HG02840 (cell line): ENCODE measurements at regions not wholly inside any gene's neighbourhood (a gene's known extent, or its start where the extent isn't known, plus 50 kb on each side); places are given as distances from the start of the nearest gene placed in this dataset.
"Not testable (repeated sequence)": the region's sequence is repeated elsewhere in the genome, so short reads cannot be mapped to it uniquely, and the experiment has no call there.

Source experiments
- ATAC-seq: cut with Tn5 transposase; IDR thresholded peaks from one replicate; pipeline ENCODE4 v1.9.1; 2021; ENCODE audit warnings: mild to moderate bottlenecking, moderate library complexity, moderate number of reproducible peaks; ENCODE audit not compliant: unreplicated experiment, low FRiP score

DNA sequence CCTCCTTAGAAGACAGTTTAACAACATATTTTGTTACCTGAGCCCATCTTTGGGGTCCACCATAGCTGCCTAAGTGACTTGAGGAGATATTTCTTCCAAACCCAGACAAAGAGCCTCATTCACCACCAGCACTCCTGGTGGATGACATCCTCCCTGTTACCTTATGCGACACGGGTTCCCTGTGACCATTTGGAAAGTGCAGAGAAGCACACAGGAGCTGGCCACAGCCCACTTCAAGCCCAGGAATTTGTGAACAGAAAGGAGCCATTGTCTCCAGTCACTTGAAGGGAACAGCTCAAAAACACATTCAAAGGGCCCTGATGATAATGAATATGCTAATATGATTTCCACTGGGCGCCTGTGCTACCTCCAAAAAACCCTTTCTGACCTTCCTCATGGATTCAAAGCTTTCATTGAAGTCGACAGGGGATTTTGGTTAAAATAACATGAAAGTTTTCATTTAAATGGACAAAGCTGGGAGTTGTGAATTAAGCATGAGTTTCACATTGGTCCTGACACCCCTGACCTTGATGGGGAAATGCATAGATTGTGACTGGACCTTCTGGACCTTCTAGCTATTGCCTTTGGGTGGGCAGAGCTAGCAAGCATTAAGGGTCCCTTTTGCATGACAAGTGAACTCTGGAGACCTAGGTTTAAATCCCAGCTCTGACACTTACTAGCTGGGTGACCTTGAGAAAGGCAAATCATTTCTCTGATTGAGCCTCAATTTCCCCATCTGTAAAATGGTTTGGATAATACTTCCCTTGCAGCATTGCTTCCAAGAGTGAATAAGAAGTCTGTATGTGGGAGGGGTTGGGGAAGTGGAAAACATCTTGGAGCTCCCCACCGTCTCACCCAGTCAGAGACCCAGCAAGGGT is 83.3 kb upstream of the SIRPA start:
- ATAC-seq = no peak

DNA sequence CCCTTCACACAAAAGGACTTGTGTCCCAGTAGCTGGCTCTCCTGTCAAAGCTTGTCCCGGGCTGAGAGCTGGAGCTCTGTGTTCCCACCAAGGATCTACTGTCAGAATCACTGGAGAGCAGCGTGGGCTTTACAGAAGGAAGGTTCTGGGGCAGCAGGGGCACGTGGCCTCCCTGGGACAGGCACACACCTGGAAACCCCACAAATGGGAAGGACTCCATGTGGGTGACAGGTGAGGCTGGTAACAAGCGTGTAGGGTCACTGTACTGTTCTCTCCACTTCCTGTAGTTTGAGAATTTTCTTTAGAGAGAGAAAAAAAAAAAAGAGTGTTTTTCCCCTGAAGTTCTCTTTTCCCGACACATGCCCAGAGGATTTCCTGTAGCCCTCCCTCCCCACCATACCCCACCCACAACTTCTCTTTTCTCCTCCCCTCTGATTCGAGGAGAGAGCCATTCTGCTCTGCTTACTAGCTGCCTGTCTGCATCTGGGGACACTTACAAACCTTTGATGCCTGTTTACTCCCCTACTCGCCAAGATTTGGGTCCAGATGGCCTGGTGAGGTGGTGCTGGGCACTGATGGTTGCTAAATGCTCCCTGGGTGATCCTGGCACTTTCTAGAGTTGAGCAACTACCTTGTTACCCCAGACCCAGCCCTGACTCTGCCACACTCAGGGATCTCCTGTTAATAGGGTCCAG is 84.1 kb upstream of the SIRPA start:
- no peak for ATAC-seq

DNA sequence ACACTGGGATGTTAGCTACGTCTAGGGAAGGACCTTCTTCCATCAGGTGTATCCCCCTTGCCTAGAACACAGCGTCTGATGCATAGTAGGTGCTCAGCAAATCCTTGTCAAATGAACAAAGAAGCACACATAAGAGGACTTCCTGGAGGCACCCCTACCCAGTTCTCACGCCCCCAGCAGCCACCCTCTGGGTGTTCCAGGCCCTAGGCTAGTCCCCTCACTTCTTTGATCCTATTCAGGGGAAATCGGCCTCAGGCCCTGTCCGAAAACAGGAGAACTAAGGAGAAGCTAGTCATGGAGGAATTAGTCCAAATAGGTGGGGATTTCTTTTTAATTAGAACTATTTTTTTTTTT is 84.7 kb upstream of the SIRPA start:
- ATAC-seq = no peak

DNA sequence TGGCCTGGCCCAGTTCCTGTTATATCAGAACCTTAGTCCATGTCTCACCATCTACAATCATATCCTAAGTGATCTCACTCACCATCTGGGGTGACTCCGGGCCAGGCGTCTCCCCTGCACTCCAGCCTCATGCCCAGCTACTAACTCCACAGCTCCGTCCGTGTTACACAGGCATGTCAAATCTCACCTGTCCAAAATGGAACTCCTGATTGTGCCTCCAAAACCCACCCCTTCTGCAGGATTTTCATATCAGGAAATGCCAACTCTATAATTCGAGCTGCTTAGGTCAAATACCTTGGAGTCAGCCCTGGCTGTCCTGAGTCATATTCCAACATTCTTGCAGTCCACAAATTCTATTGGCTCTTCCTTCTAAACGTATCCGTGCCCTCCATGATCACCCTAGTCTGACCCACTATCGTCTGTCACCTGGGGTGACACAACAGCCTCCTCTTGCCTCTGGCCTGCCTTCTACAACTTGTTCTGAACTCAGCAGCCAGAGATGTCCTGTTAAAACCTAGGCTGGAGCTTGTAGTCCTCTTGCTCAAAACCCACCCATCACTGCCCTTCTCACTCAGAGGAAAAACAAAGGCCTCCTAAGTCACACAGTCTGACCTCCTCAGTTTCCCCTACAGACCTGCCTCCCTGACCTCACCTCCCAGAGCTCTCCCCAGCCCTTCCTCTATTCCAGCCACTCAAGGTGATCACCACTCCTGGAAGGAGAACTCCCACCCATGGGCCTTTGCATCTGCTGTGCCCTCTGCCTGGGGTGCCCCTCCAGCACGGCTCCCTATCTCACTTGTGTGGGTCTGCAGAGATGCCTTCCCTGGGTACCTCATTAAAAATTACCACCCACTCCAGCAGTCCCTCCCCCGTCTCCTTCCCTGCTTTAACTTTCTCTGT is 85.3 kb upstream of the SIRPA start:
- ATAC-seq = no peak

DNA sequence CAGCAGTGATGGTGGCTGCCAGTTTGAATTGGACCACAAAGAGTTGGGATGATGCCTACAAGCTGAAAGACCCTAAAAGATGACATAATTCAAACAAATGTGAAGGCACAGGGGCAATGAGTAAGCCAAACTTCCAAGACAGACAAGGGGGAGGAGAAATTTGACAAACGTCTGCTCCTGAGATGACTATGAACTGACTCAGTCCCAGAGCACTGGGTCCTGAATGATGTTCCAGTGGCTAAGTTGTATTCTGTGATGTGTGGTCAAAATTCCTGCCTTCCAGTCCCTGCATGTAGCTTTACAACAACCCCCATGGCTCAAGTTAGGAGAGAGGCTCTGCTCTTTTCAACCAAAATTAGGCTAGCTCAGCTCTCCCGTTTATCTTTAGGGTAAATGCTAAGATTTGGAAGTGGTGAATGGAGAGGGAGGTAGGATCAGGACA is 86.1 kb upstream of the SIRPA start:
- no peak for ATAC-seq

DNA sequence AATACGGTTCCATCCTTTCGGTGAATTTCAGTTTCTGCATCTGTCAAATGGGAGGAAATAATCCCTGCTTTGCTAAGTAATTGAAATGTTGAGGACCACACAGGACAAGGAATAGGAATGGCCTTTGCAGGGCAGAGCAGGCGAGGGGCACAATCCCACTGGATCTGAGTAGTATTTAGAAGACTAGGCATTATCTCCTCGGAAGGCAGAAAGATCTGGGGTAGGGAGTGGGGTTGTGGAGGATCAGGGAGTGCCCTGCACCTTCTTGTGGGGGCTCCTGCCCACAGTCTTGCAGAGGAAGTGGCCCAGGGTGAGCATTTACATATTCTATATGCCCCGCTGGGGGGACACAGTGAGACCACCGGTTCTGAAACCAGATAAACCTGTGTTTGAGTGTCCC is 87.1 kb upstream of the SIRPA start:
- ATAC-seq = no peak

DNA sequence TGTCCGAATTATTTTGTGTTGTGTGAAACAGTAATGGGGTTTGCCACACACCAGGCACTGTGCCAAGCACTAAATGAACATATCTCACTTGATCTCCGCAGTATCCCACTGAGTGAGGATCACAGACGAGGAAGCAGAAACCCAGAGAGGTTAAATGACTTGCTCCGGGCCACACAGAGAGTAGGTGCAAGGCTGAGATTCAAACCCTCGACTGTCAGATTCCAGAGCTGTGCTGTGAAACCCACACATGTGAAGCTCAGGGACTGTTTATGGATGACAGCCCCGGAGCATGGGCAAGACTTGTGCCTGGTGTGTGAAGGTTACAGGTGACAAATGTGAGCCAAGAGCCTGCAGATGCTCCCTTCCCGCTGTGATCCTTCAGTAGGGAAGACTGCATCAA is 87.8 kb upstream of the SIRPA start:
- no peak for ATAC-seq

DNA sequence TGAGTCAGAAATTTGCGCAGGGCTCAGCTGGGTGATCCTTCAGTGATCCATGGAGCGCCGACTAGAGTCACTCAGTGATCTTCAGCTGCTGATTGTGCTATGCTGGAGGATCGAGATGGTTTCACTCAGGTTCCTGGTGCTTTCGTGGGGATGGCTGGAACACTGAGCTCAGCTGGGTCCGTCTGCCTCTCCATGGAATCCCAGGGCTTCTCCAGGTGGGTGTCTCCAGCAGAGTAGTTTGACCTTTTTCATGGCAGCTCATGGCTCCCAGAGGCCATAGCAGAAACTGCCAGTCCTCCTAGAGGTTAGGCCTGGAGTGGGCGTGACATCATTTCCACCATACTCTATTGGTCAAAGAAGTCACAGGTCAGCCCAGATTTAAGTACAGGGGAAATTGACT is 88.8 kb upstream of the SIRPA start:
- no peak for ATAC-seq

DNA sequence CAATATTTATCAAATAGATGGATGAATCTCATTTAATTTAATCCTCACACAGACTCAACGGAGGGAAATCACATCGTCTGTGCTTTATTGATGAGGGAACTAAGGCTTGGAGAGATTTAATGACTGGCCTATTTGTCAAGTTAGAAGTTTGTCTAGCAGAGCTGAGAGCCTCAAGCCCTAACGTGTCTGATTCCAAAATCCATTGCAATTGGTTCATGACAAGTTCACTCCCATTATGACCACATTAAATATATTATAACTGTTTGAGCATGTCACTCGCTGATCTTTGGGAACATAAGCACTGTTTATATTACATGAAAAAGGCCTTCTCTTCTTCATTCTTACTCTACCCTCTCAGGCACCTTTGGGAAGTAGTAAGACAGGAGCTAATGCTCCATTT is 89.4 kb upstream of the SIRPA start:
- no peak for ATAC-seq

DNA sequence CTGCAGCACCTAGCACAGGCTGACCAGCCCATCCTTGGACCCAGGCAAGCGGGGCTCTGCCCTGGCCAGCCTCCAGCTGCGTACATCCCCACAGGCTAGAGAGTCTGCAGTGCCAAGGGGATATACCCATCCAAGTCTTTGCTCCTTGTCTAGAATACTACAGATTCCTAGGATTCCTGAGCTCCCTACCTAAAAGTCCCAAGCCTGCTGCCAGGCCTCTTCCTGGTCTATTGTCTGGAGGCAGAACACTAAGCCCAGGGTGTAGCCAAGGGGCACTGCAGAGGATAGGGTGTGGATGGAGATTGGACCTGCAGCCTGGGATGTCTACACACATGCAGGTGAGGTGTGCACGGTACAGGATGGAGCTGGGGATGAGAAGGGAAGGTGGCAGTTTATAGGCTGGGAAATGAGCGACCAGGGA is 90.0 kb upstream of the SIRPA start:
- no peak for ATAC-seq

DNA sequence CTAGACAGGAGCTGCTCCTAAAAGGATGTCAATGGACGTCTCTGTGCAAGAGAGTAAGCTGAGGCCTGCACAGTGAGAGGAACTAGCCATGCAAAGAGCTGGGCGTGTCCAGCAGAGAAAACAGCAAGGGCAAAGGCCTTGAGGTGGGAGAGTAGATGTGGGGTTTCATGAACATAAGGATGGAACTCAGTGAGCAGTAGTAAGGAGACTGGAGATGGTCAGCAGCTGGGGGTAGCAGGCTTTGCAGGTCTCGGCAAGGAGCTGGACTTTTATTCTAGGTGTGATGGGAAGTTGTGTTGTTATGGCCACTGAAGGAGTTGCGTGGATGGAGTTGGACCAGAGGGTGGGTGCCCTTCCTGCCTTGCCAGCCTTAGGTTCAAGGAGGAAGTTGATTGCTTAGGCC is 90.7 kb upstream of the SIRPA start:
- ATAC-seq = no peak

DNA sequence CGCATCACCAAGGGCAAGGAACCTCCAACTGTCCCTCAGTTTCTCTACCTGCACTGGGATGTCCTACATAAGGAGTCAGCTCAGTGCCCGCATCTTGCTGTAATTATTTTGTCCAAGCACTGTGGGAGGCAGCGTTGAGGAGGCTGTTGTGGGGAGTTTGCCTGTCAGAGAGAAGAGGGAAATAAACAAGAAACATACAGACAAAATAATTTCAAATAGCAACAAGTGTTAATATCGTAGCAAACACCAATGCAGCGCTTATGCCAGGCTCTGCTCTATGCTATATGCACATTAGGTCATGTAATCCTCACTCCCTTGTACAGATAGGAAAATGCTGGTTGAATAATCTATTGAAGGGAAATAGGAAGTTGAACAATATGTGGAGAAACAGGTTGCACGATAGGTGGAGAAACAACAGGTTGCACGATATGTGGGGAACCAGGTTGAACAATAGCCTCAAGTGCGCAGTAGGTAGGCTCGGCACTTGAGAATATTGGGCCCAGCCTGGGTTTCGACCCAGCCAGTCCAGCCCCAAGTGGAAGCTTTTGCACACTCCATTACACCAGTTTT is 91.2 kb upstream of the SIRPA start:
- no peak for ATAC-seq

DNA sequence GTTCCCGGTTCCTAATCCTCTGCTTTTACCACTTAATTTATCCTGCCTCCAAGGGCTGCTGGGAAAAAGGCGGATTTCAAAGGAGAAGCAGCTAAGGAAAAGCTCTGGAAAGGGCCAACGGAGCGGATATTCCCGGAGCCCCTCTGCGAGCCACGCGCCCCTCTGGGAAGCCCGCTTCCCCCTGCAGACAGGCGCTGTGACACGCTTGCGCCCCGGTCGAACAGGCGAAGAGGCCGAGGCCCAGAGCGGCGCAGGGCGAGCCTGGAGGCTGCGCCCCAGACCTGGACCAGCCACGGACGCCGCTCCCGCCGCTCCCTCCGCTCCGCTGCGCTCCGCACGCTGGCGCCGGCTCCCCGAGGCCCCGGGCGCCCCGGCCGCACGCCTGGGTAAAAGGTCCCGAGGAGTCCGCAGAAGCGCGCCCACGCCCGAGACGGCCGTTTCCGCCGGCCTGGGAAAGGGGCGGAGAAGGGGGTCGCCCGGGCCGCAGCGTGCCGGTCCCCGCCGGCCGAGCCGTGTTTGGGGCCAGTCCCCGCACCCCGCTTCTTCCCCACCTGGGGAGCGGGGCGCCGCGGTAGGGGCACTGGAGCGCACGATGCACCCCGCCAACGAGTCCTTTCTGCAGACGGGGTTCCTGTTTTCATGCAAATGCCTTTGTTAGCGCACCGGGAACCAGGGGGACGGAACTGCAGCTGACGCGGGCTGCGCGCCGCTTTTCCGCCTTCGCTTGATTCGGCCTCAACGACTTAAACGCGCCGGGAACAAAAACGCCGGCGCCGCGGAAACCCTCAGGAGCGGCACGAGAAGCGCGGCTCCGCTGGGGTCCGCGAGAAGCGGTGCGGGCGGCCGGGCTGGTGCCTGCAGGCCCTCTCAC is 91.9 kb upstream of the SIRPA start:
- no peak for ATAC-seq

DNA sequence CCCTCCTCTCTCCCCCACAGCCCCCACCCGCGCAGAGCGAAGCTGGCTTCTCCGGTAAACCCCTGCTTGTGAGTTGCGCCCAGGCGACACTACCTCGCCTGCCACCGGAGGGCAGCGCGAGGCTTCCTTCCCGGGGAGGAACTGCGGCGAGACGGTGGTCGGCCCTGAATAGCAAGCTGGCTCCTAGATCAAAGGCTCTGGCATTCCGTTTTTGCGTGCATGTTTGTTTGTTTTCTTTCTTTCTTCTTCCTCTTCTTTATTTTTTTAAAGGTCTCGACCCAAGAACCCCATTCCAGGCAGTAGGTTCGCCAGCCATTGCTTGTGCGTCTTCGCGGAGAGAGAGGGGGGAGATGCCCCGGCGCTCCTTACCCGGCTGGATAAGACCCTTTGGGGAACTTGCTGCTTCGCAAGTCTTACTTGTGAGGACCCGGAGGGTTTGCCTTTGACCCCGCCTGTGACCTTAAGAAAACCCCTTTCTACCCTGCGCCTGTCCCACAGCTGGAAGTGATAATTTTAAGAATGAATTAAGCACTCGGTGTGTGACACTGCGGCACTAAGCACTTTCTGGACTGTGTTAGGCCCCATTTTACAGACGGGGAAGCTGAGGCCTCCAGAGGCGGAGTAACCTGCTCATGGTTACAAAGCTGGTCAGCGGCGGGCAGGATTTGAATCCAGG is 92.7 kb upstream of the SIRPA start:
- ATAC-seq = no peak

DNA sequence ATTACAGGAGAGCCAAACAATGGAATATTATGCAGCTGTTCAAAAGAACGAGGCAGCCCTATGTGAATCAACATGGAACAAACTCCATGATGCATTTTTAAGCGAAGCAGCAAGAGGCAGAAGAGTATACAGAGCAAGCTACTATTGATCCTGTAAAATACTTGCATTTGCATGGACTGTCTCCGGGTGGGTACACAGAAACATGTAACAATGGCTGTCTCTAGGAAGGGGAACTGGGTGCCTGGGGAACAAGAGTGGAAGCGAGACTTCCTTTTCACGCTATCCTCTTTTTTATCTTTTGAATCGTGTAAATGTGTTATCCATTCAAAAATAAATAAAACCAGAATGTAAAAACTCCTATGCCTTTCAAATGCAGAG is 93.3 kb upstream of the SIRPA start:
- ATAC-seq = no peak

DNA sequence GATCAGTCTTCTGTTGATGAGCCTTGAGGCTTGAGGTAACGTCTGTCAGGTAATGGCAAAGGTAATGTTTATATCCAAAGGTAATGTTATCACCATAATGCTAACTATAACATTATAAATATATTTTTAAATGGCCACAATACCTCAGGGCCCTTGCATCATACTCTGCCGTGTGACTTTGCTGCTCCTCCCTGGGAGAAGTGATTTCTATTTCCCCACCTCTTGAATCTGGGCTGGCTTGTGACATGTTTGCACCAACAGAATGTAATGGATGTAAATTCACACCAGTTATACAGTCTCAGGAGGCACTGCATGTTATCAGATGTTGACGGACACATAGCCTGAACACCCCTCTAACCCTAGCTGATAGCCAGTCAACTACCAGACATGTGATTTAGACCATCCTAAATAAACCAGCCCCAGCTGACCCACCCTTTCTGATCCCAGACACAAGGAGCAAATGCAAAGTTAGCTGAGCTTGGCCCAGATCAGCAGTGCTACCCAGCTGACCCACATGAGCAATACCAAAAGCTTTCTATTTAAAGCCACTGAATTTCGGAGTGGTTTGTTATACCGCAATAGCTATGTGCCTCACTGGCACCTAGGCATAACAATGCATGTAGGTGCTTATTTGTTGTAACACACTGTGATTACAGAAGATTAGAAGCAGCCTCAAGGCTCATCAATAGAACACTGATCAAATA is 93.8 kb upstream of the SIRPA start:
- ATAC-seq = no peak

DNA sequence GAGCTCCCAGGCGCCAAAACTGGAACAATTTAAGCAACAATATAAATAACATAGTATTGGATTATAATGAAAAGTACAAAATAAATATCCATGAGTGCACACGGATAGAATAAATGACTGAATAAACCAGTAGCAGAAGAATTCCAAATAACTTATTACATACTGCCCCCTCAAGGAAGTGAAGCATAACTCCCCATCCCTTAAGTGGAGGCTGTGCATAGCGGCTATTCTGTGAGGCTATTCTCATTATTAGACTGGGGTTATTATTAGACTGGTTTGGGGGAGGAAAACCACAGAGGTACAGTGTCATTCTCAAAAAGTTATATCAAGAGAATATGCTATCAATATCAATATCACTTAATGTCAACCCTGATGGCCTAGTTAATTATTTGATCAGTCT is 94.4 kb upstream of the SIRPA start:
- no peak for ATAC-seq

DNA sequence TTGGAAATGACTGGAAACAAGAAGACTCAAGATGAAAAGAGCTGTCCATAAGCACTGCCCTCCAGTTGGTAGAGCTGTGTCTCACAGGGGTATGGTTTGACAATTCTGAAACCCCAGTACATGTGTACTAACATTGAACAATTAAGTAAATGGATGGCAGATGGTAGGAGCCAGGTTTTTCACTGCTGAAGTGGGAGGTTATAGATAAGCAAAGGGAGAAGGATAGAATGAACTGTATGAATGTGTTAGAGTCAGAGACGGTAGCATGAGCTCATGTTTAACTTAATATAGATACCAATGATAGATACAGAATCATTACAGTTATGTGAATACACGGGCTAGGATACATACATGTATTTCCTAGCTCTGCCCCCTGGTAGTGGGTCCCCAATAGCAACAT is 95.0 kb upstream of the SIRPA start:
- no peak for ATAC-seq

DNA sequence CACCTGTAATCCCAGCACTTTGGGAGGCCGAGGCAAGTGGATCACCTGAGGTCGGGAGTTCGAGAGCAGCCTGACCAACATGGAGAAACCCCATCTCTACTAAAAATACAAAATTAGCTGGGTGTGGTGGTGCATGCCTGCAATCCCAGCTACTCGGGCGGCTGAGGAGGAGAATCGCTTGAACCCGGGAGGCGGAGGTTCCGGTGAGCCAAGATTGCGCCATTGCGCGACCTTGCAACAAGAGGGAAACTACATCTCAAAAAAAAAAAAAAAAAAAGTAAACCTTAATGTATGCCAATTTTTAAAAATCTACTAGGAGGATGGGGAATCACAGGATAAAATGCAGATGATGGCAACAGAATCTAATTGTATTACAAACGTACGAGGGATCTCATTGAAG is 95.5 kb upstream of the SIRPA start:
- ATAC-seq = not testable (repeated sequence)
